ENCODE measurements at regions not wholly inside any gene's neighbourhood (a gene's known extent, or its start where the extent isn't known, plus 50 kb on each side); places are given as distances from the start of the nearest gene placed in this dataset.

DNA sequence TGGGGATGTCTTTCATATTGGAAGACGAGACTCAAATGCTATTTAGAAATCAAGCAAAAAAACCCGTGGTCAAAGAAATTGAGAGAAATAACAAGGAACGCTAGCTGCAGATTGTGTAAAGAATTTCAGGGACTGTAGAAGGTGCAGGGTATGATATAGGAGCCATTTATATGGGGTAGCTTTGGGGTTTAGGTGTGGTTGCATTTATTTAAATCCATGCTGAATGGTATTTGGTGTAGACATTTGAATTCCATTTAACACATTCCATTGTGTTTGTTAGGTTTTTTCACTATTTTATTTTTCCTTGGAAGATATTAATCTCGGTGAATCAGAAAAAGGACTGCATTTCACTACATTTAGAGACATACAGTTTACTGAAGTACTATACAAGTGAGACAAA, 341.0 kb upstream of the GALNTL6 start:
- H3K36me3 ChIP-seq = no peaks in the 10 kb centered on the region
- intact Hi-C loops (cut with DNase I) = no loop called here
- H3K4me3 ChIP-seq = no peak overlapping the region
- H3K9me3 ChIP-seq = no peaks in the 10 kb centered on the region
- no peak overlapping the region for H3K27ac ChIP-seq
- DNase-seq (ENCODE audit: extremely low spot score in 2 of 2) = no peak
- H3K4me1 ChIP-seq = no peaks in the 10 kb centered on the region
- TF ChIP-seq POLR2AphosphoS5 (IDR thresholded peaks at IDR 0.05; ENCODE audit: insufficient read depth in 1 of 2, low read depth in 1 of 2) = no peak
- TF ChIP-seq POLR2A (IDR thresholded peaks at IDR 0.05) = no peak
- TF ChIP-seq, protein P1, sequence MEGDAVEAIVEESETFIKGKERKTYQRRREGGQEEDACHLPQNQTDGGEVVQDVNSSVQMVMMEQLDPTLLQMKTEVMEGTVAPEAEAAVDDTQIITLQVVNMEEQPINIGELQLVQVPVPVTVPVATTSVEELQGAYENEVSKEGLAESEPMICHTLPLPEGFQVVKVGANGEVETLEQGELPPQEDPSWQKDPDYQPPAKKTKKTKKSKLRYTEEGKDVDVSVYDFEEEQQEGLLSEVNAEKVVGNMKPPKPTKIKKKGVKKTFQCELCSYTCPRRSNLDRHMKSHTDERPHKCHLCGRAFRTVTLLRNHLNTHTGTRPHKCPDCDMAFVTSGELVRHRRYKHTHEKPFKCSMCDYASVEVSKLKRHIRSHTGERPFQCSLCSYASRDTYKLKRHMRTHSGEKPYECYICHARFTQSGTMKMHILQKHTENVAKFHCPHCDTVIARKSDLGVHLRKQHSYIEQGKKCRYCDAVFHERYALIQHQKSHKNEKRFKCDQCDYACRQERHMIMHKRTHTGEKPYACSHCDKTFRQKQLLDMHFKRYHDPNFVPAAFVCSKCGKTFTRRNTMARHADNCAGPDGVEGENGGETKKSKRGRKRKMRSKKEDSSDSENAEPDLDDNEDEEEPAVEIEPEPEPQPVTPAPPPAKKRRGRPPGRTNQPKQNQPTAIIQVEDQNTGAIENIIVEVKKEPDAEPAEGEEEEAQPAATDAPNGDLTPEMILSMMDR (IDR thresholded peaks at IDR 0.05) = no peak
- no peaks in the 10 kb centered on the region for H3K27me3 ChIP-seq

DNA sequence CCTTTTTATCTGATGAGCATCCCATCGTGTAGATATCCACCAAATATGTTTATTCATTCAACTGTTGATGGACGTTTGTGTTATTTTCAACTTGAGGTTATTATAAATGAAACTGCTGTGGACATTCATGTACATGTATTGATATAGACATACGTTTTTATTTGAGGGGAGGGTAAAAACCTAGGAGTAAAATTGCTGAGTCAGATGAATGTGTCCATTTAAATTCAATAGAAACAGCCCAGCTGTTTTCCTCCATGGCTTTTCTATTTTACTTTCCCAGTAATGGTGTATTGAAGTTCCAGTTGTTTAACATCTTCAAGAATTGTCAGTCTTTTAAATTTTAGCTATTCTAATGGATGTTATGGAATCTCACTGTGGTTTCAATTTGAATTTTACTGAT, 348.7 kb upstream of the GALNTL6 start:
- TF ChIP-seq POLR2A (IDR thresholded peaks at IDR 0.05) (no peak), POLR2AphosphoS5 (IDR thresholded peaks at IDR 0.05; ENCODE audit: insufficient read depth in 1 of 2, low read depth in 1 of 2) (no peak)
- TF ChIP-seq, protein P1 (IDR thresholded peaks at IDR 0.05) = no peak
- Histone ChIP-seq H3K36me3 (no peaks in the 10 kb centered on the region), H3K27me3 (no peaks in the 10 kb centered on the region), H3K9me3 (no peaks in the 10 kb centered on the region), H3K27ac (no peak overlapping the region), H3K4me3 (no peak overlapping the region), H3K4me1 (no peaks in the 10 kb centered on the region)
- no peak for DNase-seq (ENCODE audit: extremely low spot score in 2 of 2)
- intact Hi-C loops (cut with DNase I) = no loop called here

DNA sequence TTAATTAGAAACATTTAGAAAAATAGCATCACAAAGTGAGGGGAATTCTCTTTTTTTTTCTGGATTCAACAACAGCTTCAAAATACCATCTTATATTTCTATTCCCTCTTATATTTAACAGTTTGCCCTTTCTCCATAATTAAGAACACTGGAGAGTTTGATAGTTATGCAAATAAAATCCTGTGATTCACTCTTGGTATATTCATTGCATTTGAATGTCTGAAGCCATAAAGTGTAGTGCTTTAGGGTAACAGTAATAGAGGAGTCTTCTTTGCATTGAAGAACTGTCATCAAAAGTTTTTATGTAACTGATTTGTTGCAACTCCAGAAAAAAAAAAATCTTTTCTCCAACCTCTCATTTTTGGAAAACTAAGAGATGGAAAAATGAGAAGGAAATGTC, 352.0 kb upstream of the GALNTL6 start:
- H3K27ac ChIP-seq = no peak overlapping the region
- DNase-seq (ENCODE audit: extremely low spot score in 2 of 2) = no peak
- H3K4me3 ChIP-seq = no peak overlapping the region
- no peaks in the 10 kb centered on the region for H3K4me1 ChIP-seq
- TF ChIP-seq, protein P1 (IDR thresholded peaks at IDR 0.05) = no peak
- TF ChIP-seq POLR2A (IDR thresholded peaks at IDR 0.05) (no peak), POLR2AphosphoS5 (IDR thresholded peaks at IDR 0.05; ENCODE audit: insufficient read depth in 1 of 2, low read depth in 1 of 2) (no peak)
- H3K27me3 ChIP-seq = no peaks in the 10 kb centered on the region
- intact Hi-C loops (cut with DNase I) = no loop called here
- no peaks in the 10 kb centered on the region for H3K36me3 ChIP-seq
- H3K9me3 ChIP-seq = no peaks in the 10 kb centered on the region

DNA sequence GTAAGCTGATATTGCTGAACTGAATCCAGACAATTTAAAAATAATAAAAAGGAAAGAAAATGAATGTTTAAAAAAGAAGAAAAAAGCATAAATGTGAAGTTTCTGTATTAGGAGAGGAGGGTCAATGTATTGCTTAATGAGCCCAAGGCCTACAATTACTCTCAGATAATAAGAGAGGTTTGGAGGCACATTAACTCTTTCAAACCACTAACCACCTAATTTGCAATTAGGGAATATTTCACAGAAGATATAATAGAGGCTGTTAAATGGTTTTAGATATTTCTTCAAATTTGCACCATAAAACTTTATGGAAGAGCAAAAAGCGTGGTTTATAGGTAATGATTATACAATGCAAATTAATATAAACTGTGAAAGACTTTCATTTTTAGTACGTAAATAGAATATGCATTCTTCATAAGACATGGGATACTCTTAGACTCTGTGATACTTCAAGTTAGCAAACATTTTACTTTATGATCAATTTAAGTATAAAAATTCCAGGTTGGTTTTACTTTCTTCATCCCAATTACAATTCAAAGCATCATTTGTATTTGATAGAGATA, 364.2 kb upstream of the GALNTL6 start:
- Histone ChIP-seq H3K27me3 (no peaks in the 10 kb centered on the region), H3K27ac (no peak overlapping the region), H3K4me1 (no peaks in the 10 kb centered on the region), H3K4me3 (no peak overlapping the region), H3K9me3 (no peaks in the 10 kb centered on the region), H3K36me3 (no peaks in the 10 kb centered on the region)
- intact Hi-C loops (cut with DNase I) = no loop called here
- TF ChIP-seq, protein P1 (IDR thresholded peaks at IDR 0.05) = no peak
- TF ChIP-seq POLR2A (IDR thresholded peaks at IDR 0.05) (no peak), POLR2AphosphoS5 (IDR thresholded peaks at IDR 0.05; ENCODE audit: insufficient read depth in 1 of 2, low read depth in 1 of 2) (no peak)
- DNase-seq (ENCODE audit: extremely low spot score in 2 of 2) = no peak

DNA sequence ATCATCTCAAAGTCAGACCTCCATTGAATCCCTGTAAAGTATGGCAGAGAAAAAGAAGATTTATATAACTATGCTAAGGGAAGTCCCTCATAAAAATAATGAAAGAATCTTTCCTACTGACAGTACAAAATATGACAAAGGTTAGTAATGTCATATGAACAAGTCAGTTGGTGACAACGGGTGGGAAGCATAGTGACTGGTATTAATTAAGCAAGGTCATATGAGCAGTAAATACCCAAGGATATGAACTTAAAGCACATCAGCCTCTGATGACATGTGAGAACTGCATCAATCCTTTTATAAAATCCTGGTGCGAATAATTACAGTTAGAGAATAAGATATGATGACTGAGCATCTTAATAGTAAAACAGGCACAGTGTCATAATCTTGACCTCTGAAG, 364.8 kb upstream of the GALNTL6 start:
- no peaks in the 10 kb centered on the region for H3K27me3 ChIP-seq
- intact Hi-C loops (cut with DNase I) = no loop called here
- no peaks in the 10 kb centered on the region for H3K9me3 ChIP-seq
- H3K27ac ChIP-seq = no peak overlapping the region
- DNase-seq (ENCODE audit: extremely low spot score in 2 of 2) = no peak
- no peaks in the 10 kb centered on the region for H3K36me3 ChIP-seq
- TF ChIP-seq, protein P1 (IDR thresholded peaks at IDR 0.05) = no peak
- TF ChIP-seq POLR2AphosphoS5 (IDR thresholded peaks at IDR 0.05; ENCODE audit: insufficient read depth in 1 of 2, low read depth in 1 of 2) (no peak), POLR2A (IDR thresholded peaks at IDR 0.05) (no peak)
- no peaks in the 10 kb centered on the region for H3K4me1 ChIP-seq
- H3K4me3 ChIP-seq = no peak overlapping the region
